HEK293T (cell line): ENCODE measurements at regions not wholly inside any gene's neighbourhood (a gene's known extent, or its start where the extent isn't known, plus 50 kb on each side); places are given as distances from the start of the nearest gene placed in this dataset.

Experiments used
- ARNT ChIP-seq: fragments of 450-650 bp; IDR thresholded peaks from 2 replicates; pipeline ENCODE4 v1.6.1; 2017; ENCODE audit warnings: mild to moderate bottlenecking
- ELF4 ChIP-seq: fragments of 450-650 bp; IDR thresholded peaks from 2 replicates; pipeline ENCODE4 v1.6.1; 2017; ENCODE audit warnings: antibody characterized with exemption
- FOXK2 ChIP-seq: fragments of 450-650 bp; IDR thresholded peaks from 2 replicates; pipeline ENCODE4 v1.6.1; 2016; ENCODE audit warnings: mild to moderate bottlenecking
- FOXM1 ChIP-seq: fragments of 450-650 bp; IDR thresholded peaks from 2 replicates; pipeline ENCODE4 v1.6.1; 2017; ENCODE audit warnings: mild to moderate bottlenecking, borderline replicate concordance
- TARDBP ChIP-seq: fragments of 450-650 bp; IDR thresholded peaks from 2 replicates; pipeline ENCODE4 v1.6.1; 2016

DNA sequence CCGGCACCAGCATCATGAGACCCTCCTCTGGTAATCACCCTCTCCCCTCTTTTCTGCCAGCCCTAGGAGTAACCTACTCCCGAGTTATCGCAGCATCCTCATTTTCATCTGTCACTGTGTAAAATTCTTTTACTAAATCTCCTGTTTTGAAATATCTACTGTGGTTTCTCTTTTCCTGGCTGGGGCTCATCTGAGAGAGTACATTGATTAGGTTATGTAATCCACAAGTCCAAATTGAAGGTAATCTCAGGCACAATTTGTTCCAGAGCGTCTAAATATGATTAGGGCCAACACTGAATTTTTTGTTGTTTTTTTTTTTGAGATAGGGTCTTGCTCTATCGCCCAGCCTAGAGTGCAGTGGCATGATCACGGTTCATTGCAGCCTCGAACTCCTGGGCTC lies 142.4 kb downstream of the SMIM20 start:
- no peak for TF ChIP-seq ELF4
- no peak for TF ChIP-seq FOXK2
- no peak for TF ChIP-seq ARNT
- no peak for TF ChIP-seq FOXM1
- no peak for TF ChIP-seq TARDBP
